ENCODE measurements at regions not wholly inside any gene's neighbourhood (a gene's known extent, or its start where the extent isn't known, plus 50 kb on each side); places are given as distances from the start of the nearest gene placed in this dataset.

GRCh38 chr22:49138250-49138790 lies 689.4 kb downstream of the BRD1 start:
- TF ChIP-seq CTCF (IDR thresholded peaks at IDR 0.05) (no peak), POLR2AphosphoS5 (IDR thresholded peaks at IDR 0.05; ENCODE audit: low read depth, low read length) (no peak), REST (IDR thresholded peaks at IDR 0.05; ENCODE audit: insufficient read depth in 1 of 2, low read depth in 2 of 2, low read length in 1 of 2) (no peak), SIN3A (IDR thresholded peaks at IDR 0.05; ENCODE audit: borderline replicate concordance, insufficient read depth, low read depth, low read length) (no peak)

All from Panc1 (cell line).